ENCODE measurements at regions not wholly inside any gene's neighbourhood (a gene's known extent, or its start where the extent isn't known, plus 50 kb on each side); places are given as distances from the start of the nearest gene placed in this dataset.
A peak's percentile ranks its signal among the peaks of the same experiment; 100 is the strongest.

DNA sequence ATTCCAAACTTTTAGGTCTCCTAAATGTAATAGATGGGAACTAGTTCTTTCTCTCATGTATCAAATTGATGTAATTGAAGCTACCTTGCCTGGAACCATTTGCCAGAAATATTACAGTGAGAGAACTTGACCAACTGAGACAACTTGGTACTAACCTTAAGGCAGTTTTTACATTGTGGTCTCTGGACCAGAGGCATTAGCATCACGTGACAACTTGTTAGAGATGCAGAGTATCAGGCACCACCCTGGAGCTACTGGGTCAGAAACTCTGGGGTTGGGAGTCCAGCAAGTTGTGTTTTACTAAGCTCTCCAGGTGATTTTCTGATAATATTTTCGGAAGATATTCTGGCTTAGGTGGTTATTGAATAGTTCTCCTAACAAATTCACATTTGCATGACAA is 982.1 kb upstream of the SLC35B3 start:
- no peaks in the 10 kb centered on the region for H3K27me3 ChIP-seq (ENCODE audit: low read depth)
- TF ChIP-seq CTCF (IDR thresholded peaks at IDR 0.05; ENCODE audit: borderline replicate concordance): no peak
- no peaks in the 10 kb centered on the region for H3K4me1 ChIP-seq
- H3K27ac ChIP-seq (replicated peaks): no peak overlapping the region
- intact Hi-C loops (cut with micrococcal nuclease): loop anchor here (10.0 kb wide), 1 partner anchor 163 kb away; no protein-coding TSS in a partner anchor
- no peaks in the 10 kb centered on the region for H3K9me3 ChIP-seq (replicated peaks)
- no peak overlapping the region for H3K4me3 ChIP-seq
- DNase-seq: no peak
- H3K36me3 ChIP-seq: no peaks in the 10 kb centered on the region

GRCh38 chr6:9412951-9413559 is 977.7 kb upstream of the SLC35B3 start:
- H3K4me3 ChIP-seq: no peak overlapping the region
- H3K27ac ChIP-seq (replicated peaks): no peak overlapping the region

GRCh38 chr6:9409126-9409525 is 973.8 kb upstream of the SLC35B3 start:
- Histone ChIP-seq H3K27me3 (ENCODE audit: low read depth) (no peaks in the 10 kb centered on the region), H3K4me1 (no peaks in the 10 kb centered on the region), H3K27ac (replicated peaks) (no peak overlapping the region), H3K9me3 (replicated peaks) (no peaks in the 10 kb centered on the region), H3K36me3 (no peaks in the 10 kb centered on the region), H3K4me3 (no peak overlapping the region)
- TF ChIP-seq CTCF (IDR thresholded peaks at IDR 0.05; ENCODE audit: borderline replicate concordance): no peak
- no peak for DNase-seq
- intact Hi-C loops (cut with micrococcal nuclease): no loop called here

More at GRCh38 chr6:9412951-9413559, 977.7 kb upstream of the SLC35B3 start:
- Histone ChIP-seq H3K4me1 (no peaks in the 10 kb centered on the region), H3K9me3 (replicated peaks) (no peaks in the 10 kb centered on the region), H3K27me3 (ENCODE audit: low read depth) (no peaks in the 10 kb centered on the region), H3K36me3 (no peaks in the 10 kb centered on the region)
- intact Hi-C loops (cut with micrococcal nuclease): loop anchor here (10.0 kb wide), 1 partner anchor 158 kb away; no protein-coding TSS in a partner anchor
- no peak for DNase-seq
- peak; percentile 69 for TF ChIP-seq CTCF (IDR thresholded peaks at IDR 0.05; ENCODE audit: borderline replicate concordance)

GRCh38 chr6:9408402-9409117 is 973.2 kb upstream of the SLC35B3 start:
- H3K4me1 ChIP-seq: no peaks in the 10 kb centered on the region
- TF ChIP-seq CTCF (IDR thresholded peaks at IDR 0.05; ENCODE audit: borderline replicate concordance): no peak

GRCh38 chr6:9405825-9406224 is 970.5 kb upstream of the SLC35B3 start:
- no peak for DNase-seq
- H3K27me3 ChIP-seq (ENCODE audit: low read depth): no peaks in the 10 kb centered on the region
- no peak for TF ChIP-seq CTCF (IDR thresholded peaks at IDR 0.05; ENCODE audit: borderline replicate concordance)
- H3K4me1 ChIP-seq: no peaks in the 10 kb centered on the region
- H3K27ac ChIP-seq (replicated peaks): no peak overlapping the region
- no peaks in the 10 kb centered on the region for H3K36me3 ChIP-seq
- H3K9me3 ChIP-seq (replicated peaks): no peaks in the 10 kb centered on the region
- intact Hi-C loops (cut with micrococcal nuclease): no loop called here
- H3K4me3 ChIP-seq: no peak overlapping the region

More at GRCh38 chr6:9408402-9409117, 973.2 kb upstream of the SLC35B3 start:
- no peak for DNase-seq
- intact Hi-C loops (cut with micrococcal nuclease): no loop called here
- Histone ChIP-seq H3K9me3 (replicated peaks) (no peaks in the 10 kb centered on the region), H3K36me3 (no peaks in the 10 kb centered on the region), H3K27ac (replicated peaks) (no peak overlapping the region), H3K27me3 (ENCODE audit: low read depth) (no peaks in the 10 kb centered on the region), H3K4me3 (no peak overlapping the region)

Data from left ventricle myocardium inferior (tissue), 1 donor.